ENCODE measurements at regions not wholly inside any gene's neighbourhood (a gene's known extent, or its start where the extent isn't known, plus 50 kb on each side); places are given as distances from the start of the nearest gene placed in this dataset.

DNA sequence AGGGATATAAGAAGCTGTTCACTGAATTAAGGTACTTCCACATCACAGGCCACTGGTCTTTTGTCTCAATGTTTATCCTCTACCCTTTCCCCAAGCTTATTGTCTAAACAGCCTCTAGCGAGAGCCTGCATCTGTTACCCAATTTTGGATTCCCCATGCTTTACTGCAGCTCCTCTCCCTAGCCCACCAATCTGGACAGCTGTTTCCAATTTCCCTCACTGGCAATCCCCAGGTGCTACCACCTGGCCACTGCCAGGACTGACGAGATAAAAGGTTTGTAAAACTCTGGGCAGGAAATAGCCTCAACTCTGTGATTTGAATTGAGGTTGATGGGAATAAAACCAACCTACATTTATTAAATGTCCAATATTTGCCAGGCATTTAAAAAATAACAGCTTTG is 58.0 kb upstream of the TEX9 start:
- peak; percentile 61 for DNase-seq

DNA sequence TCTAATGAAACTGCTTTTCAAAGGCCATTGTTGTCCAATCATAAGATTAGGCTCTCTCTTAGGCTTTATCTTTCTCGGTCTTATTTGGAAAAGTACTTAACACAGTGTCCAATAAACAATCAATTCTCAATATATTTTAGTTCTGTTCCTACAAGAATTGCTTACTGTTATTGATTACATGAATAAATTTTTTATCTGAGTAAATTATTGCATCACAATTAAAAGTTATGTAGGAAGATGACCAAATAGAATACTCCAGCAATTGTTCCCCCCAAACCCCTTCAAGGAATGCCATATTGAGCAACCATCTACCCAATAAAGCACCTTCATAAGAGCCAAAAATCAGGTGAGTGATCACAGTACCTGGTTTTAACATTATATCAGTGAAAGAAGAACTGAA is 55.0 kb upstream of the RFX7 start:
- DNase-seq, result no peak

- no peak for DNase-seq
Observed at GRCh38 chr15:56295433-56295832, 51.8 kb upstream of the RFX7 start.

DNA sequence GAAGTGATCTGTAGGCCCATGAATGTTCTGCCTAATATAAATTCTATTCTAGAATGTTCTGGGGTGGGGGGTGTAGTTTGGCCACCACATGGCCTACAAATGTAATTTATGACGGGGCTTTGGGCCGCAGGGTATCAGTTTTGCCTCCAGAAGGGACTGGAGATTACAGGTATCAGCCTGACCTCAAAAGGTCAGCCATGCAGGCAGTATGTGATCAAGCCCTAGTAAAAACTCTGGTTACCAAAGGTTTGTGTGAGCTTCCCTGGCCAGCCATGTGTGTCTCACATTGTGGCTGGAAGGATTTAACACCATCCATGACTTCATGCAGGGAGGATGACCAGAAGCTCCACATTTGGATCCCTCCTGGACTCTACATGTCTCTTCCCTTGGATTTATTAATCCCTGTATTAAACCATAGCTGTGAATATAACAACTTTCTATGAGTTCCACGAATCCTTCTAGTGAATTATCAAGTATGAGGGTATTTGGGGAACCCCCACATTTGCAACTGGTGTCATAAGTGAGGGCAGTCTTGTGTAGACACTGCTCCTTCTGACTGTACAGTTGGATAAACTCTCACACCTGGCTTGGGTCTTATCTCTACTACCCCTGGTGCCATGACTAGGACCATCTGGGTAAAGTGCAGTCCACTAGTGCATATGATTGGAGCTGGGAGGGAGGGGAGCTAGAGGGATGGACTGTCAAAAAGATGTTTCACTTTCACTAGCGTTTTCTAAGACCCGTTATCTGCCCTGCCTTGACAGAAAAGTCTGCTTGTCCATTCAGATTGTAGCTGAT is 50.0 kb upstream of the RFX7 start:
- DNase-seq, result no peak
